ENCODE measurements at regions not wholly inside any gene's neighbourhood (a gene's known extent, or its start where the extent isn't known, plus 50 kb on each side); places are given as distances from the start of the nearest gene placed in this dataset.

- no peaks in the 10 kb centered on the region for H3K36me3 Mint-ChIP-seq
- no peak overlapping the region for H3K4me3 Mint-ChIP-seq
- H3K27me3 Mint-ChIP-seq, result peaks cover 2% of the 10 kb centered on the region
- H3K9me3 Mint-ChIP-seq, result no peaks in the 10 kb centered on the region
- no peaks in the 10 kb centered on the region for H3K4me1 Mint-ChIP-seq
- no peak overlapping the region for H3K27ac Mint-ChIP-seq
Measured at GRCh38 chr20:50317609-50318008, 127.0 kb downstream of the CEBPB start.

- Mint-ChIP-seq H3K27ac (no peak overlapping the region), H3K9me3 (no peaks in the 10 kb centered on the region), H3K4me3 (no peak overlapping the region), H3K4me1 (no peaks in the 10 kb centered on the region), H3K27me3 (peaks cover 1% of the 10 kb centered on the region), H3K36me3 (no peaks in the 10 kb centered on the region)
Measured at GRCh38 chr20:50318710-50319109, 128.1 kb downstream of the CEBPB start.

GRCh38 chr20:50320005-50320900, 129.6 kb downstream of the CEBPB start:
- Mint-ChIP-seq H3K4me3 (no peak overlapping the region), H3K36me3 (no peaks in the 10 kb centered on the region), H3K9me3 (no peaks in the 10 kb centered on the region), H3K27me3 (peaks cover 1% of the 10 kb centered on the region), H3K4me1 (no peaks in the 10 kb centered on the region), H3K27ac (no peak overlapping the region)

GRCh38 chr20:50320901-50321796, 130.5 kb downstream of the CEBPB start:
- Mint-ChIP-seq H3K27me3 (peaks cover 1% of the 10 kb centered on the region), H3K4me3 (no peak overlapping the region), H3K4me1 (no peaks in the 10 kb centered on the region), H3K36me3 (no peaks in the 10 kb centered on the region), H3K9me3 (no peaks in the 10 kb centered on the region), H3K27ac (no peak overlapping the region)

GRCh38 chr20:50321797-50322480, 131.3 kb downstream of the CEBPB start:
- no peak overlapping the region for H3K4me3 Mint-ChIP-seq
- H3K36me3 Mint-ChIP-seq, result no peaks in the 10 kb centered on the region

GRCh38 chr20:50322703-50323131, 132.1 kb downstream of the CEBPB start:
- H3K27ac Mint-ChIP-seq, result no peak overlapping the region

More at GRCh38 chr20:50321797-50322480, 131.3 kb downstream of the CEBPB start:
- no peak overlapping the region for H3K27ac Mint-ChIP-seq
- H3K4me1 Mint-ChIP-seq, result no peaks in the 10 kb centered on the region
- H3K27me3 Mint-ChIP-seq, result peaks cover 1% of the 10 kb centered on the region
- H3K9me3 Mint-ChIP-seq, result no peaks in the 10 kb centered on the region

GRCh38 chr20:50323209-50323608, 132.6 kb downstream of the CEBPB start:
- Mint-ChIP-seq H3K27ac (no peak overlapping the region), H3K27me3 (no peaks in the 10 kb centered on the region), H3K4me3 (no peak overlapping the region), H3K36me3 (no peaks in the 10 kb centered on the region), H3K4me1 (no peaks in the 10 kb centered on the region), H3K9me3 (no peaks in the 10 kb centered on the region)

More at GRCh38 chr20:50322703-50323131, 132.1 kb downstream of the CEBPB start:
- no peak overlapping the region for H3K4me3 Mint-ChIP-seq
- H3K36me3 Mint-ChIP-seq, result no peaks in the 10 kb centered on the region
- H3K4me1 Mint-ChIP-seq, result no peaks in the 10 kb centered on the region
- H3K9me3 Mint-ChIP-seq, result no peaks in the 10 kb centered on the region
- H3K27me3 Mint-ChIP-seq, result no peaks in the 10 kb centered on the region

- Mint-ChIP-seq H3K4me1 (no peaks in the 10 kb centered on the region), H3K27me3 (no peaks in the 10 kb centered on the region), H3K27ac (no peak overlapping the region), H3K4me3 (no peak overlapping the region), H3K9me3 (no peaks in the 10 kb centered on the region), H3K36me3 (no peaks in the 10 kb centered on the region)
Measured at GRCh38 chr20:50323777-50324775, 133.4 kb downstream of the CEBPB start.

GRCh38 chr20:50325215-50325614, 134.6 kb downstream of the CEBPB start:
- no peaks in the 10 kb centered on the region for H3K36me3 Mint-ChIP-seq

GRCh38 chr20:50325651-50326050, 135.0 kb downstream of the CEBPB start:
- H3K36me3 Mint-ChIP-seq, result no peaks in the 10 kb centered on the region
- no peaks in the 10 kb centered on the region for H3K9me3 Mint-ChIP-seq
- H3K27me3 Mint-ChIP-seq, result no peaks in the 10 kb centered on the region
- no peak overlapping the region for H3K4me3 Mint-ChIP-seq
- no peaks in the 10 kb centered on the region for H3K4me1 Mint-ChIP-seq
- H3K27ac Mint-ChIP-seq, result no peak overlapping the region

More at GRCh38 chr20:50325215-50325614, 134.6 kb downstream of the CEBPB start:
- Mint-ChIP-seq H3K27ac (no peak overlapping the region), H3K9me3 (no peaks in the 10 kb centered on the region), H3K27me3 (no peaks in the 10 kb centered on the region), H3K4me3 (no peak overlapping the region), H3K4me1 (no peaks in the 10 kb centered on the region)

- Mint-ChIP-seq H3K27ac (no peak overlapping the region), H3K36me3 (no peaks in the 10 kb centered on the region), H3K27me3 (peaks cover 1% of the 10 kb centered on the region), H3K9me3 (no peaks in the 10 kb centered on the region), H3K4me1 (no peaks in the 10 kb centered on the region), H3K4me3 (no peak overlapping the region)
Measured at GRCh38 chr20:50327666-50328065, 137.0 kb downstream of the CEBPB start.

- Mint-ChIP-seq H3K27me3 (peaks cover 1% of the 10 kb centered on the region), H3K9me3 (no peaks in the 10 kb centered on the region), H3K27ac (no peak overlapping the region), H3K4me3 (no peak overlapping the region), H3K36me3 (no peaks in the 10 kb centered on the region), H3K4me1 (no peaks in the 10 kb centered on the region)
Measured at GRCh38 chr20:50328222-50328979, 137.8 kb downstream of the CEBPB start.

- Mint-ChIP-seq H3K4me3 (no peak overlapping the region), H3K36me3 (no peaks in the 10 kb centered on the region), H3K27ac (peak overlapping the region; percentile 32), H3K9me3 (no peaks in the 10 kb centered on the region), H3K27me3 (peaks cover 1% of the 10 kb centered on the region), H3K4me1 (no peaks in the 10 kb centered on the region)
Measured at GRCh38 chr20:50328996-50329898, 138.6 kb downstream of the CEBPB start.

Measured in activated naive CD4-positive, alpha-beta T cell treated with anti-CD3 and anti-CD28 coated beads, Interleukin-2, amount 50 U/mL, for 24 hours (primary cell).